Right forelimb (tissue), 1 donor: ENCODE measurements at regions not wholly inside any gene's neighbourhood (a gene's known extent, or its start where the extent isn't known, plus 50 kb on each side); places are given as distances from the start of the nearest gene placed in this dataset.

ENCODE experiments used
- DNase-seq: peaks from one replicate; pipeline ENCODE4 v3.0.0-alpha.2; 2018

- no peak for DNase-seq
Measured at GRCh38 chr2:204012072-204012653, 75.6 kb downstream of the ICOS start.

GRCh38 chr2:204015118-204015843, 78.7 kb downstream of the ICOS start:
- DNase-seq = no peak

GRCh38 chr2:204018717-204019116, 82.2 kb downstream of the ICOS start:
- DNase-seq = no peak

- DNase-seq = no peak
Measured at GRCh38 chr2:204019572-204020501, 83.3 kb downstream of the ICOS start.

GRCh38 chr2:204021290-204022081, 84.9 kb downstream of the ICOS start:
- no peak for DNase-seq

GRCh38 chr2:204022550-204022949, 86.0 kb downstream of the ICOS start:
- DNase-seq = no peak

GRCh38 chr2:204023088-204023487, 86.5 kb downstream of the ICOS start:
- DNase-seq = no peak

- peak; percentile 59 for DNase-seq
Measured at GRCh38 chr2:204024503-204024902, 87.9 kb downstream of the ICOS start.

- no peak for DNase-seq
Measured at GRCh38 chr2:204024906-204025475, 88.4 kb downstream of the ICOS start.

- DNase-seq = no peak
Measured at GRCh38 chr2:204026294-204026693, 89.7 kb downstream of the ICOS start.

GRCh38 chr2:204027091-204027490, 90.5 kb downstream of the ICOS start:
- DNase-seq = no peak

GRCh38 chr2:204030322-204030721, 93.8 kb downstream of the ICOS start:
- DNase-seq = no peak

GRCh38 chr2:204031056-204031455, 94.5 kb downstream of the ICOS start:
- DNase-seq = no peak

GRCh38 chr2:204032301-204032700, 95.7 kb downstream of the ICOS start:
- no peak for DNase-seq

GRCh38 chr2:204033611-204034495, 97.3 kb downstream of the ICOS start:
- DNase-seq = no peak

GRCh38 chr2:204036706-204037105, 100.1 kb downstream of the ICOS start:
- DNase-seq = no peak

- no peak for DNase-seq
Measured at GRCh38 chr2:204037286-204037685, 100.7 kb downstream of the ICOS start.

GRCh38 chr2:204039298-204039838, 102.8 kb downstream of the ICOS start:
- no peak for DNase-seq

- no peak for DNase-seq
Measured at GRCh38 chr2:204040016-204040415, 103.5 kb downstream of the ICOS start.

- no peak for DNase-seq
Measured at GRCh38 chr2:204042401-204042800, 105.8 kb downstream of the ICOS start.

- DNase-seq = no peak
Measured at GRCh38 chr2:204046145-204046544, 109.6 kb downstream of the ICOS start.
